AG04450 (cell line): ENCODE measurements at regions not wholly inside any gene's neighbourhood (a gene's known extent, or its start where the extent isn't known, plus 50 kb on each side); places are given as distances from the start of the nearest gene placed in this dataset.

ENCODE experiments used
- CTCF ChIA-PET: fragments of 300-600, 350-600 bp; formaldehyde crosslinking; extraction: SDS; loops from one replicate; lab custom pipeline; 2022; ENCODE audit warnings: antibody characterized with exemption, inconsistent platforms; lab: Charles Lee
- POLR2A ChIA-PET: fragments of 350-600 bp; formaldehyde crosslinking; extraction: SDS; loops from one replicate; lab custom pipeline; 2021; ENCODE audit warnings: antibody characterized with exemption, inconsistent platforms; lab: Yijun Ruan, JAX
- DNase-seq: peaks from one replicate; pipeline ENCODE4 v3.0.0-alpha.2; 2011; ENCODE audit warnings: low read depth, low spot score
- H3K27ac ChIP-seq: one replicate; pipeline ENCODE4 v1.5.1; 2012; ENCODE audit warnings: low read depth, low read length, control low read depth
- H3K27me3 ChIP-seq: one replicate; pipeline ENCODE4 v1.6.0; 2012; ENCODE audit warnings: low read length; ENCODE audit not compliant: control insufficient read depth, insufficient read depth
- H3K4me3 ChIP-seq: 2 replicates; pipeline ENCODE4 v1.5.1; 2011; ENCODE audit warnings: mild to moderate bottlenecking, low read depth, low read length, control low read depth
- H3K9me3 ChIP-seq: 2 replicates; pipeline ENCODE4 v1.5.1; 2012; ENCODE audit warnings: low read length; ENCODE audit not compliant: control insufficient read depth, insufficient read depth
- TF ChIP-seq, protein P1 (sequence below): IDR thresholded peaks from 2 replicates; pipeline ENCODE4 v1.5.1; 2011; ENCODE audit warnings: low read depth, low read length, control low read depth, inconsistent platforms

DNA sequence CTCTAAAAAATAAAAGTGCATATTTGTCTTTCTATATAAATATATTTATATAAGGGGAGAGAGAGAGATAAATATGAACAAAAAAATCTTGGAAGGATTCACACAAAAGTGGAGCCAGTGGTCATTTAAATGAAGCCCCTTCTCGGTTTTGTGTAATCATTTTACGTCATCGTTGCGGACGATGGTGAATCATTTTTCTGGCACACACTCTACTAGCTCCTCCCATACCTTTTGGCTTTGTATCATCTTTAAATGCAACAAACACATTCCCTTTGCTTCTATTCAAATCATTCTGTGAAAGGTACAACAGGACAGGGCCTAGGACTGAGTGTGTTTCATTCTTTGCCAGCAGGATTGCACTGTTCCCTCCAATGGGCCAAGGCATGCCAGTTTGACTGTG lies 186.8 kb downstream of the TGFB2 start:
- Histone ChIP-seq H3K27ac (no peak overlapping the region), H3K4me3 (no peak overlapping the region), H3K27me3 (no peaks in the 10 kb centered on the region), H3K9me3 (no peaks in the 10 kb centered on the region)
- ChIA-PET CTCF (no interaction called here), POLR2A (no interaction called here)
- TF ChIP-seq, protein P1, sequence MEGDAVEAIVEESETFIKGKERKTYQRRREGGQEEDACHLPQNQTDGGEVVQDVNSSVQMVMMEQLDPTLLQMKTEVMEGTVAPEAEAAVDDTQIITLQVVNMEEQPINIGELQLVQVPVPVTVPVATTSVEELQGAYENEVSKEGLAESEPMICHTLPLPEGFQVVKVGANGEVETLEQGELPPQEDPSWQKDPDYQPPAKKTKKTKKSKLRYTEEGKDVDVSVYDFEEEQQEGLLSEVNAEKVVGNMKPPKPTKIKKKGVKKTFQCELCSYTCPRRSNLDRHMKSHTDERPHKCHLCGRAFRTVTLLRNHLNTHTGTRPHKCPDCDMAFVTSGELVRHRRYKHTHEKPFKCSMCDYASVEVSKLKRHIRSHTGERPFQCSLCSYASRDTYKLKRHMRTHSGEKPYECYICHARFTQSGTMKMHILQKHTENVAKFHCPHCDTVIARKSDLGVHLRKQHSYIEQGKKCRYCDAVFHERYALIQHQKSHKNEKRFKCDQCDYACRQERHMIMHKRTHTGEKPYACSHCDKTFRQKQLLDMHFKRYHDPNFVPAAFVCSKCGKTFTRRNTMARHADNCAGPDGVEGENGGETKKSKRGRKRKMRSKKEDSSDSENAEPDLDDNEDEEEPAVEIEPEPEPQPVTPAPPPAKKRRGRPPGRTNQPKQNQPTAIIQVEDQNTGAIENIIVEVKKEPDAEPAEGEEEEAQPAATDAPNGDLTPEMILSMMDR = no peak
- no peak for DNase-seq

- ChIA-PET POLR2A (no interaction called here), CTCF (interaction anchor here (1.1 kb wide), 1 partner anchor 1125 kb away, joined by 4 read pairs; no protein-coding TSS in a partner anchor)
- TF ChIP-seq, protein P1 = no peak
- H3K4me3 ChIP-seq = no peak overlapping the region
- no peaks in the 10 kb centered on the region for H3K27me3 ChIP-seq
- no peak for DNase-seq
- H3K27ac ChIP-seq = no peak overlapping the region
- H3K9me3 ChIP-seq = no peaks in the 10 kb centered on the region; the same call in 1 of the 2 replicates
Measured at GRCh38 chr1:218536296-218536986, 191.3 kb downstream of the TGFB2 start.

DNA sequence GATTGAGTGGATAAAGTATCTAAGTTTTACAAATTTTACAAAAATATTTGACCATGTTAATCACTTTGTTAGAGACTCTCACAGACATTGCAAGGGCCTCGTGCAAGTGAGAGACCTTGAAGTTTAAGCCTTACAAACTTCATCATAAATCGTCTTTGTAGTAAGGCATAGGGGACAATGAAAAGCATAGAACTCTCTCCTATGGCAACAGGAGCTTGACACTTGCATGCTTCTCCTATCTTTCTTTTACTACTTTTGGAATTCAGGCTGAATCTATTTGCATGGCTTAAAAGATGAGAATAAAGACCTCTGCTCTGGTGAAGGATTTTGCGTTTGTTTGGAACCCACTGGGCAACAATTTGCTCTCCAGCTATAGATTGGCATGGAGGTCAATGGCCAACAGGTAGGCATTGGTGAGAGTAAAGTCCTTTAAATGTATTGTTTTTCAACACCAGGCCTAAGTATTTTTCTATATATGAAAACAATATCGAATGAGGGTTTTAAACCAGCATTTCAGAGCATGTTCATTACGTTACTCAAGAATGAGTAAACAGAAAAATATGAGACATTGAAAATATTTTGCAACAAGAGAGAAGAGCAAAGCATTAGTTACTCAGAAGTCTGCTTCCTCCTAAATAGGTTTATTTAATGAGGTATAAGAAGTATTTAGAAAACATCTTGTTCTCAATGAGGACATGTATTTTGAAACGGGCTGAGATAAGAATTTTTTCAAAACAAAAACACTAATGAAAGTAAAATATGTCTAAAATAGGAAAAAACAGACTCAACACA lies 192.2 kb downstream of the TGFB2 start:
- no peak overlapping the region for H3K27ac ChIP-seq
- no peaks in the 10 kb centered on the region for H3K27me3 ChIP-seq
- TF ChIP-seq, protein P1 = no peak
- ChIA-PET POLR2A (no interaction called here), CTCF (interaction anchor here (1.1 kb wide), 1 partner anchor 1124 kb away, joined by 4 read pairs; no protein-coding TSS in a partner anchor)
- DNase-seq = peak; percentile 26
- no peak overlapping the region for H3K4me3 ChIP-seq
- no peaks in the 10 kb centered on the region; the same call in 1 of the 2 replicates for H3K9me3 ChIP-seq

DNA sequence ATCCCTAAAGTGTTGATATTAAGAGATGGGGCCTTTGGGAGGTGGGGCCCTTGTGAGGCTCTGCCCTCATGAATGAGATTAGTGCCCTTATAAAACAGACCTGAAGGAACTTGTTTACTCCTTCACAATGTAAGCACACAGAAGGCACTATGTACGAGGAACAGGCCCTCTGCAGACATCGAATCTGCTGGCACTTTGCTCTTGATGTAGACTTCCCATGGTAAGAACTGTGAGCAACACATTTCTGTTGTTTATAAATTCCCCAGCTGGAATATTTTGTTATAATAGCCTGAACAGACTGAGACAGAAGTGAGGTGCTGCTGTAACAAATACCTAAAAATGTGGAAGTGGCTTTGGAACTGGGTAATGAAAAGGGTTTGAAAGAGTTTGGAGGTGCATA lies 193.2 kb downstream of the TGFB2 start:
- peak; percentile 4 for DNase-seq
- no peaks in the 10 kb centered on the region for H3K27me3 ChIP-seq
- CTCF ChIA-PET = no interaction called here
- H3K9me3 ChIP-seq = no peaks in the 10 kb centered on the region; the same call in 1 of the 2 replicates
- H3K4me3 ChIP-seq = no peak overlapping the region
- H3K27ac ChIP-seq = no peak overlapping the region
- POLR2A ChIA-PET = no interaction called here
- TF ChIP-seq, protein P1 = no peak

DNA sequence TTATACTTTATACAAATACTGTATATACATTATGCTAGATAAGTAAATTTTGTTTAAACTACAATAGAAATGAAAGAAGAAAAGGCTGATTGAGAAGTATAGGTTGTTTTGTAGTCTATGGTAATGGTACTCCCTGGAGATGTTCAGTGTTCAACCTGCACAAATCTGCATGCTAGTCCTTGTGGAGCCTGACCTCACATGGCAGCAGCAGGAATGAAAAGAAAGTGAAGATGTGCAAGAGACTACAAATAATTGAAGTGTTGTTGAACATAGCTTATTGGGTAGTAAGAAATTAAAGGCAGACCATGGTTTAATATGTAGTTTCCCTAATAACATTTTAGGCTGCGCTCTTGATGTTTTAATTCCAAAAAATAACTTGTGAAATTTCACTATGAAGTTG lies 201.2 kb downstream of the TGFB2 start:
- DNase-seq = no peak
- Histone ChIP-seq H3K9me3 (no peaks in the 10 kb centered on the region), H3K27ac (no peak overlapping the region), H3K4me3 (no peak overlapping the region), H3K27me3 (no peaks in the 10 kb centered on the region)
- ChIA-PET CTCF (interaction anchor here (0.9 to 1.3 kb wide), 2 partner anchors 192 to 208 kb away, joined by 3 to 4 read pairs; no protein-coding TSS in a partner anchor), POLR2A (no interaction called here)
- TF ChIP-seq, protein P1 = peak; percentile 25
